ENCODE measurements at regions not wholly inside any gene's neighbourhood (a gene's known extent, or its start where the extent isn't known, plus 50 kb on each side); places are given as distances from the start of the nearest gene placed in this dataset.

DNA sequence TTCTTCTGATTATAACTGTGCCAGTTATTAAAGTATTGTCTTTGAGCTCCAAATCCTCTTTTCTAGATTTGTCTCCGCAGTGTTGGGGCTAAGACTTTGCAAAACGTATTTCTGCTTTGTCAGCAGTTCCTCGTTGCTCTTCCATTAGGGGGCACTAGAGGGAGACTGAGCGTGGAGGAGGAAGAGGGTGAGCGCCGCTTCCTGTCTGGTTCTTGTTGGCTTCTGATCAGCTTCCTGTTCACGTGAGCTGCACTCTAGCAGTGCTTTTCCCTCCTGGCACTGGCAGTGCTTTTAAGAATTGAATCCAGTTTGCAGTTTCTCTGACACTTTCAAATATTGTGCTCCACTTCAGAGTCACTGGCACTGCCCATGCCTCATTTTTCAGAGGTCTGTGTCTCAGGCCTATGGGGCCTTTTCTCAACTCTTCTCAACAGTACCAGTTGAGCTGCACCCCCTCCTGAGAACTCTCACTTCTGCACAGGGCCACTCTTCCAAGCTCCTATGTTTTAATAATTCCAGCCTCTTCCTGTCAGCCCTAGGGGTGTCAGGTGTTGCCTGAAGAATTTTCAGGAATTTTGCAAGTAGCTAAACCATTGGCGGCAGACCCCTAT is 54.4 kb upstream of the LCORL start:
- H3K36me3 ChIP-seq (replicated peaks in 1 of 2; ENCODE audit: control insufficient read depth in 1 of 2, insufficient read depth in 2 of 2, low read length in 1 of 2): no peaks in the 10 kb centered on the region
- H3K4me2 ChIP-seq: no peak overlapping the region
- H4K20me1 ChIP-seq (ENCODE audit: insufficient read depth): no peaks in the 10 kb centered on the region
- H3K9me2 ChIP-seq: no peaks in the 10 kb centered on the region
- H3K4me1 ChIP-seq (ENCODE audit: control insufficient read depth in 1 of 2, insufficient read depth in 2 of 2, low read depth in 1 of 2, low read length in 1 of 2): no peaks in the 10 kb centered on the region; a peak in 1 of 4 replicates
- no peak overlapping the region for H2AFZ ChIP-seq (ENCODE audit: low read depth)
- no peak overlapping the region for H3K4me3 ChIP-seq (ENCODE audit: low read depth in 2 of 2, low read length in 1 of 2)
- no peaks in the 10 kb centered on the region for H3F3A ChIP-seq (replicated peaks; ENCODE audit: insufficient read depth)
- H3K27me3 ChIP-seq (ENCODE audit: insufficient read depth): no peaks in the 10 kb centered on the region
- H3K27ac ChIP-seq (ENCODE audit: low read depth in 2 of 2, low read length in 1 of 2): no peak overlapping the region
- ChIA-PET CTCF (interaction anchor here (0.7 to 1.3 kb wide), 6 partner anchors 18 to 476 kb away, joined by 3 to 4 read pairs (median 3); no protein-coding TSS in a partner anchor), POLR2A (no interaction called here)
- no peaks in the 10 kb centered on the region for H3K79me2 ChIP-seq (ENCODE audit: insufficient read depth)
- TF ChIP-seq JUND (IDR thresholded peaks at IDR 0.05) (no peak), FOXJ3 (CRISPR knock-in tag; IDR thresholded peaks at IDR 0.05) (no peak), POLR2AphosphoS5 (IDR thresholded peaks at IDR 0.05; ENCODE audit: low read depth, low read length) (no peak), EP300 (IDR thresholded peaks at IDR 0.05; ENCODE audit: borderline replicate concordance in 1 of 2, low read depth in 1 of 2, low read length in 1 of 2) (no peak), SIN3A (IDR thresholded peaks at IDR 0.05; ENCODE audit: borderline replicate concordance, low read depth, low read length) (no peak), MXI1 (IDR thresholded peaks at IDR 0.05; ENCODE audit: low read depth, low read length) (no peak), RFX5 (IDR thresholded peaks at IDR 0.05; ENCODE audit: low read length) (no peak), RAD21 (IDR thresholded peaks at IDR 0.05; ENCODE audit: low read length) (peak; percentile 20; the same call in 1 of the 2 replicates), GABPA (IDR thresholded peaks at IDR 0.05; ENCODE audit: low read depth) (peak; percentile 43; the same call in 1 of the 2 replicates), FOXM1 (IDR thresholded peaks at IDR 0.05; ENCODE audit: low read depth) (no peak), TCF12 (IDR thresholded peaks at IDR 0.05) (no peak), RCOR1 (IDR thresholded peaks at IDR 0.05; ENCODE audit: low read length) (no peak), ELF1 (IDR thresholded peaks at IDR 0.05) (no peak)
- TF ChIP-seq, protein P1, sequence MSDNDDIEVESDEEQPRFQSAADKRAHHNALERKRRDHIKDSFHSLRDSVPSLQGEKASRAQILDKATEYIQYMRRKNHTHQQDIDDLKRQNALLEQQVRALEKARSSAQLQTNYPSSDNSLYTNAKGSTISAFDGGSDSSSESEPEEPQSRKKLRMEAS (IDR thresholded peaks at IDR 0.05; ENCODE audit: low read depth): no peak
- TF ChIP-seq, protein P2, sequence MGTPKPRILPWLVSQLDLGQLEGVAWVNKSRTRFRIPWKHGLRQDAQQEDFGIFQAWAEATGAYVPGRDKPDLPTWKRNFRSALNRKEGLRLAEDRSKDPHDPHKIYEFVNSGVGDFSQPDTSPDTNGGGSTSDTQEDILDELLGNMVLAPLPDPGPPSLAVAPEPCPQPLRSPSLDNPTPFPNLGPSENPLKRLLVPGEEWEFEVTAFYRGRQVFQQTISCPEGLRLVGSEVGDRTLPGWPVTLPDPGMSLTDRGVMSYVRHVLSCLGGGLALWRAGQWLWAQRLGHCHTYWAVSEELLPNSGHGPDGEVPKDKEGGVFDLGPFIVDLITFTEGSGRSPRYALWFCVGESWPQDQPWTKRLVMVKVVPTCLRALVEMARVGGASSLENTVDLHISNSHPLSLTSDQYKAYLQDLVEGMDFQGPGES (IDR thresholded peaks at IDR 0.05; ENCODE audit: low read depth, low read length): no peak
- TF ChIP-seq, protein P3, sequence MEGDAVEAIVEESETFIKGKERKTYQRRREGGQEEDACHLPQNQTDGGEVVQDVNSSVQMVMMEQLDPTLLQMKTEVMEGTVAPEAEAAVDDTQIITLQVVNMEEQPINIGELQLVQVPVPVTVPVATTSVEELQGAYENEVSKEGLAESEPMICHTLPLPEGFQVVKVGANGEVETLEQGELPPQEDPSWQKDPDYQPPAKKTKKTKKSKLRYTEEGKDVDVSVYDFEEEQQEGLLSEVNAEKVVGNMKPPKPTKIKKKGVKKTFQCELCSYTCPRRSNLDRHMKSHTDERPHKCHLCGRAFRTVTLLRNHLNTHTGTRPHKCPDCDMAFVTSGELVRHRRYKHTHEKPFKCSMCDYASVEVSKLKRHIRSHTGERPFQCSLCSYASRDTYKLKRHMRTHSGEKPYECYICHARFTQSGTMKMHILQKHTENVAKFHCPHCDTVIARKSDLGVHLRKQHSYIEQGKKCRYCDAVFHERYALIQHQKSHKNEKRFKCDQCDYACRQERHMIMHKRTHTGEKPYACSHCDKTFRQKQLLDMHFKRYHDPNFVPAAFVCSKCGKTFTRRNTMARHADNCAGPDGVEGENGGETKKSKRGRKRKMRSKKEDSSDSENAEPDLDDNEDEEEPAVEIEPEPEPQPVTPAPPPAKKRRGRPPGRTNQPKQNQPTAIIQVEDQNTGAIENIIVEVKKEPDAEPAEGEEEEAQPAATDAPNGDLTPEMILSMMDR (IDR thresholded peaks at IDR 0.05): peak; percentile 38; the same call in 1 of the 2 replicates
- TF ChIP-seq, protein P4, sequence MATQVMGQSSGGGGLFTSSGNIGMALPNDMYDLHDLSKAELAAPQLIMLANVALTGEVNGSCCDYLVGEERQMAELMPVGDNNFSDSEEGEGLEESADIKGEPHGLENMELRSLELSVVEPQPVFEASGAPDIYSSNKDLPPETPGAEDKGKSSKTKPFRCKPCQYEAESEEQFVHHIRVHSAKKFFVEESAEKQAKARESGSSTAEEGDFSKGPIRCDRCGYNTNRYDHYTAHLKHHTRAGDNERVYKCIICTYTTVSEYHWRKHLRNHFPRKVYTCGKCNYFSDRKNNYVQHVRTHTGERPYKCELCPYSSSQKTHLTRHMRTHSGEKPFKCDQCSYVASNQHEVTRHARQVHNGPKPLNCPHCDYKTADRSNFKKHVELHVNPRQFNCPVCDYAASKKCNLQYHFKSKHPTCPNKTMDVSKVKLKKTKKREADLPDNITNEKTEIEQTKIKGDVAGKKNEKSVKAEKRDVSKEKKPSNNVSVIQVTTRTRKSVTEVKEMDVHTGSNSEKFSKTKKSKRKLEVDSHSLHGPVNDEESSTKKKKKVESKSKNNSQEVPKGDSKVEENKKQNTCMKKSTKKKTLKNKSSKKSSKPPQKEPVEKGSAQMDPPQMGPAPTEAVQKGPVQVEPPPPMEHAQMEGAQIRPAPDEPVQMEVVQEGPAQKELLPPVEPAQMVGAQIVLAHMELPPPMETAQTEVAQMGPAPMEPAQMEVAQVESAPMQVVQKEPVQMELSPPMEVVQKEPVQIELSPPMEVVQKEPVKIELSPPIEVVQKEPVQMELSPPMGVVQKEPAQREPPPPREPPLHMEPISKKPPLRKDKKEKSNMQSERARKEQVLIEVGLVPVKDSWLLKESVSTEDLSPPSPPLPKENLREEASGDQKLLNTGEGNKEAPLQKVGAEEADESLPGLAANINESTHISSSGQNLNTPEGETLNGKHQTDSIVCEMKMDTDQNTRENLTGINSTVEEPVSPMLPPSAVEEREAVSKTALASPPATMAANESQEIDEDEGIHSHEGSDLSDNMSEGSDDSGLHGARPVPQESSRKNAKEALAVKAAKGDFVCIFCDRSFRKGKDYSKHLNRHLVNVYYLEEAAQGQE (IDR thresholded peaks at IDR 0.05; ENCODE audit: low read depth, low read length): no peak
- H3K9me3 ChIP-seq: no peaks in the 10 kb centered on the region
- peak; percentile 6 for DNase-seq
- H3K9ac ChIP-seq: no peak overlapping the region
- WGBS (ENCODE audit: low lambda C conversion rate): 75% methylated on average over 8 of the region's 8 CpGs

Data from SK-N-SH (cell line).